ENCODE measurements at regions not wholly inside any gene's neighbourhood (a gene's known extent, or its start where the extent isn't known, plus 50 kb on each side); places are given as distances from the start of the nearest gene placed in this dataset.
"Not testable (repeated sequence)": the region's sequence is repeated elsewhere in the genome, so short reads cannot be mapped to it uniquely, and the experiment has no call there.

DNA sequence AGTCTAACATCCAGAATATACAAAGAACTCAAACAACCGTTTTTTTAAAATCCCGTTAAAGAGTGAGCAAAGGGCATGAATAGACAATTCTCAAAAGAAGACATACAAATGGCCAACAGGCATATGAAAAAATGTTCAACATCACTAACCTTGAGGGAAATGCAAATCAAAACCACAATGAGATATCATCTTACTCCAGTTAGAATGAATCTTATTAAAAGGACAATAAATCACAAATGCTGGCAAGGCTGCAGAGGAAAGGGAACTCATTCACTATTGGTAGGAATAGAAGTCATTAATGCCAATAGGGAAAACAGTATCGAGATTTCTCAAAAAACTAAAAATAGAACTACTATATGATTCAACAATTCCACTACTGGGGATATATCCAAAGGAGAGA is 520.1 kb downstream of the RMST start:
- DNase-seq = no peak
- Histone ChIP-seq H3K36me3 (no peaks in the 10 kb centered on the region), H3K4me3 (replicated peaks in 1 of 3) (no peak overlapping the region), H3K9me3 (no peaks in the 10 kb centered on the region), H3K27ac (no peak overlapping the region), H3K27me3 (no peaks in the 10 kb centered on the region), H3K4me1 (no peaks in the 10 kb centered on the region)
- intact Hi-C loops (cut with DNase I) = no loop called here
- 89 to 91% methylated on average over 3 of the region's 3 CpGs for WGBS, 2 donors
- no peak for TF ChIP-seq POLR2A (IDR thresholded peaks at IDR 0.05)
- TF ChIP-seq, protein P1, sequence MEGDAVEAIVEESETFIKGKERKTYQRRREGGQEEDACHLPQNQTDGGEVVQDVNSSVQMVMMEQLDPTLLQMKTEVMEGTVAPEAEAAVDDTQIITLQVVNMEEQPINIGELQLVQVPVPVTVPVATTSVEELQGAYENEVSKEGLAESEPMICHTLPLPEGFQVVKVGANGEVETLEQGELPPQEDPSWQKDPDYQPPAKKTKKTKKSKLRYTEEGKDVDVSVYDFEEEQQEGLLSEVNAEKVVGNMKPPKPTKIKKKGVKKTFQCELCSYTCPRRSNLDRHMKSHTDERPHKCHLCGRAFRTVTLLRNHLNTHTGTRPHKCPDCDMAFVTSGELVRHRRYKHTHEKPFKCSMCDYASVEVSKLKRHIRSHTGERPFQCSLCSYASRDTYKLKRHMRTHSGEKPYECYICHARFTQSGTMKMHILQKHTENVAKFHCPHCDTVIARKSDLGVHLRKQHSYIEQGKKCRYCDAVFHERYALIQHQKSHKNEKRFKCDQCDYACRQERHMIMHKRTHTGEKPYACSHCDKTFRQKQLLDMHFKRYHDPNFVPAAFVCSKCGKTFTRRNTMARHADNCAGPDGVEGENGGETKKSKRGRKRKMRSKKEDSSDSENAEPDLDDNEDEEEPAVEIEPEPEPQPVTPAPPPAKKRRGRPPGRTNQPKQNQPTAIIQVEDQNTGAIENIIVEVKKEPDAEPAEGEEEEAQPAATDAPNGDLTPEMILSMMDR (IDR thresholded peaks at IDR 0.05) = no peak

DNA sequence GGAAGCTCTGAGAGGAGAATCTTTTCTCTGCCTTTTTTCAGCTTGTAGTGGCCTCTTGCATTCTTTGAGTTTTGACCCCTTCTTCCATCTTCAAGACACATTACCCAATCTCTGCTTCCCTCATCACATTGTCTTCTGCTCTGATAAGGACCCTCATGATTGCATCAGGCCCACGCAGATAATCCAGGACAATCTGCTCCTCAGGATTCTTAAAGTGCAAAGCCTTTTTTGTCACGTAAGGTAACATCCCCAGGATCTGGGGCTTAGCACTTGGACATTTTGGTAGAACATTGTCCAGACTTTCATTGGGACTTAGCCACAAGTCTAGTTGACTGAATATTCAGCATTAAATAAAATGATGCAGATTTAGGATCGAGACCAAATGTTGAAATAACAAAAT is 521.2 kb downstream of the RMST start:
- Histone ChIP-seq H3K27ac (no peak overlapping the region), H3K9me3 (no peaks in the 10 kb centered on the region), H3K36me3 (no peaks in the 10 kb centered on the region), H3K4me1 (no peaks in the 10 kb centered on the region), H3K27me3 (no peaks in the 10 kb centered on the region), H3K4me3 (replicated peaks in 1 of 3) (no peak overlapping the region)
- WGBS, 2 donors = 83% methylated on average over 3 of the region's 3 CpGs
- intact Hi-C loops (cut with DNase I) = no loop called here
- DNase-seq = no peak
- no peak for TF ChIP-seq POLR2A (IDR thresholded peaks at IDR 0.05)
- TF ChIP-seq, protein P1 (IDR thresholded peaks at IDR 0.05) = no peak

DNA sequence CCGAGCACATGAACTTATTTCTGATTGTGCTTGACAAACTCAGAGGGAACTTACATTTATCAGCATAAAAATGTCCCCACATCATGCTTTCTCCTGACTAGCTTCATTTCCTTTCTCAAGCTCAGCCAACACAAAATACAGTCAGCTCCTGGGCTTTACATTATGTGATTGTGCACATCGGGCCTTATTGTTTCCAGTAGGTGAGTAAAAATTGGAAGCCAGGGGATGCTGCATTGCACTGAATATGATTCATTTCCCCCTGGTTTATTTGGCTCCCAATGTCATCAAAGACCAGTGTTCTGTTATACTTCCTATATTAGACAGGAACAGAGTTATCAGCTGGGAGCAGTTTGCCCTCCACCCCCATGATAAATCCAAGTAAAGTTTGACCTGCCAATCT is 521.8 kb downstream of the RMST start:
- H3K9me3 ChIP-seq = no peaks in the 10 kb centered on the region
- H3K27me3 ChIP-seq = no peaks in the 10 kb centered on the region
- no peak overlapping the region for H3K27ac ChIP-seq
- DNase-seq = no peak
- intact Hi-C loops (cut with DNase I) = no loop called here
- WGBS, 2 donors = 67 to 83% methylated on average over 2 of the region's 2 CpGs
- H3K36me3 ChIP-seq = no peaks in the 10 kb centered on the region
- H3K4me1 ChIP-seq = no peaks in the 10 kb centered on the region
- no peak overlapping the region for H3K4me3 ChIP-seq (replicated peaks in 1 of 3)
- TF ChIP-seq, protein P1 (IDR thresholded peaks at IDR 0.05) = no peak
- no peak for TF ChIP-seq POLR2A (IDR thresholded peaks at IDR 0.05)

DNA sequence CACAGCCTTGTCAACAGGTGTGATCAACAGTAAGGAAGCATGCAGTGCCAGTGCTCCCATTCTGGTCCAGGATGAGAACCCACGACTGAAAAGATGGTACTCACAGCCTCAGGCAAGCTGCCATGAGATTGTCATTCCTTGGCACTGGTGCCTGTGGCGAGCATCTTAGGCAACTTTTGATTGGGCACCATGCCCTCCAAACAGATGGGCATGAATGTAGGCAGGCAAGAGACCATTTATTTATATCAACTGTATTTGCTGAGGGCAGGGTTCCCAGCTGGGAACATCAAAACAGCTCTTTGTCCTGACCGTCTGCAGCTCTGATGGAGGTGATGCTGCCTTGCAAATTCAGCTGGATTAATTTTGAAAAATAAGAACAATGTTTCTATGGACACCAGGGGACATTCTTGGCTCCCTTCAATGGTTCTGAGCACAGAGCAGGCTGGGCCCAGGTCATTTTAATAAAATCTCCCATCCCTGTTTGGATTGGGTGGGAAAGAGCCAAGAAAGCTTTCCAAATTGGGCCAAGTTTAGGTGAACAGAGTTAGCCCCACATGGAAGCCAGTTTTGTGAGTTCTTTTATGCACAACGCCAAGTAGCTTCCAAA is 522.5 kb downstream of the RMST start:
- Histone ChIP-seq H3K36me3 (no peaks in the 10 kb centered on the region), H3K27ac (no peak overlapping the region), H3K9me3 (no peaks in the 10 kb centered on the region), H3K4me1 (no peaks in the 10 kb centered on the region), H3K4me3 (replicated peaks in 1 of 3) (no peak overlapping the region), H3K27me3 (no peaks in the 10 kb centered on the region)
- intact Hi-C loops (cut with DNase I) = no loop called here
- DNase-seq = no peak
- WGBS, 2 donors = 86 to 91% methylated on average over 4 of the region's 4 CpGs
- TF ChIP-seq, protein P1 (IDR thresholded peaks at IDR 0.05) = no peak

DNA sequence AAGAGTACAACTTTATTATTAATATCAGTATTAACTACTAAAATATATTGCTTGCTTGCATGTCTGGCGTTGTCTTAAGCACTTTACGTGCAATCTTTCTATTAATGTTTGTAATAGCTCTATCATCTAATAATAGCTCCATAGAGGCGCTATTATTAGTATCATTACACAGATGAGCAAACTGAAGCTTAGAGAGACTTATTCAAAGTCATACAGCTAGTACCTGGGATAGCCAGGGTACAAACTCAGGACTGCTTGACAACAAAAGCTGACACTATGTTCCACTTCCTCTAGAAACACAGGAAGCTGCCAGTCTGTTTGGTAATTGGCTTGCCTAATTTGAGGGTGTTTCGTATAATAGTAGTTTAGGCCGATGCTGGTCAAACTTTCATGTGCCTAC is 523.2 kb downstream of the RMST start:
- H3K27ac ChIP-seq = no peak overlapping the region
- no peaks in the 10 kb centered on the region for H3K4me1 ChIP-seq
- TF ChIP-seq, protein P1 (IDR thresholded peaks at IDR 0.05) = no peak
- TF ChIP-seq POLR2A (IDR thresholded peaks at IDR 0.05) = no peak
- H3K4me3 ChIP-seq (replicated peaks in 1 of 3) = no peak overlapping the region
- intact Hi-C loops (cut with DNase I) = no loop called here
- no peak for DNase-seq
- WGBS, 2 donors = 94 to 97% methylated on average over 5 of the region's 5 CpGs
- H3K36me3 ChIP-seq = no peaks in the 10 kb centered on the region
- H3K9me3 ChIP-seq = no peaks in the 10 kb centered on the region
- no peaks in the 10 kb centered on the region for H3K27me3 ChIP-seq

DNA sequence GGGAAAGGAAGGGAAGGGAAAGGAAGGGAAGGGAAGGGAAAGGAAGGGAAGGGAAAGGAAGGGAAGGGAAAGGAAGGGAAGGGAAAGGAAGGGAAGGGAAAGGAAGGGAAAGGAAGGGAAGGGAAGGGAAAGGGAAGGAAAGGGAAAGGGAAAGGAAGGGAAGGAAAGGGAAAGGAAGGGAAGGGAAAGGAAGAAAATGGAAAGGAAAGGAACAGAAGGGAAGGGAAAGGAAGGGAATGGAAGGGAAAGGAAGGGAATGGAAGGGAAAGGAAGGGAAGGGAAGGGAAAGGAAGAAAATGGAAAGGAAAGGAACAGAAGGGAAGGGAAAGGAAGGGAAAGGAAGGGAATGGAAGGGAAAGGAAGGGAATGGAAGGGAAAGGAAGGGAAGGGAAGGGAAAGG is 526.0 kb downstream of the RMST start:
- H3K4me1 ChIP-seq; DNase-seq; H3K4me3 ChIP-seq (replicated peaks in 1 of 3); H3K36me3 ChIP-seq; H3K27me3 ChIP-seq; intact Hi-C loops (cut with DNase I); H3K27ac ChIP-seq; H3K9me3 ChIP-seq: not testable (repeated sequence)

All from thyroid gland (tissue), 4 donors.